ENCODE measurements at regions not wholly inside any gene's neighbourhood (a gene's known extent, or its start where the extent isn't known, plus 50 kb on each side); places are given as distances from the start of the nearest gene placed in this dataset.

- Histone ChIP-seq H3K9ac (ENCODE audit: low read depth in 1 of 2, low read length in 2 of 2) (no peak overlapping the region), H3K27ac (ENCODE audit: low read depth in 1 of 2, low read length in 2 of 2) (no peak overlapping the region), H3K27me3 (ENCODE audit: control insufficient read depth in 4 of 4, insufficient read depth in 4 of 4, low read length in 3 of 4) (no peaks in the 10 kb centered on the region), H3K4me3 (ENCODE audit: low read depth in 1 of 3, low read length in 3 of 3) (no peak overlapping the region), H3K4me1 (ENCODE audit: control insufficient read depth in 4 of 4, insufficient read depth in 4 of 4, low read length in 3 of 4) (peaks cover 0 to 5% (median 0%) of the 10 kb centered on the region in 4 donors), H3K36me3 (ENCODE audit: control insufficient read depth in 4 of 4, insufficient read depth in 3 of 4, low read depth in 1 of 4, low read length in 3 of 4) (no peaks in the 10 kb centered on the region), H3K9me3 (ENCODE audit: control insufficient read depth in 4 of 4, low read length in 3 of 4) (no peaks in the 10 kb centered on the region)
- TF ChIP-seq REST (IDR thresholded peaks at IDR 0.05) (no peak), YY1 (IDR thresholded peaks at IDR 0.05) (no peak), GABPA (IDR thresholded peaks at IDR 0.05 in 1 of 2, conservative IDR thresholded peaks at IDR 0.05 in 1 of 2) (no peak), FOXA2 (IDR thresholded peaks at IDR 0.05) (no peak), HNF4G (IDR thresholded peaks at IDR 0.05) (no peak), MAX (IDR thresholded peaks at IDR 0.05) (no peak), CTCF (IDR thresholded peaks at IDR 0.05; ENCODE audit: low read depth, low read length, missing input control) (no peak), FOXA1 (IDR thresholded peaks at IDR 0.05) (no peak), HNF4A (conservative IDR thresholded peaks at IDR 0.05) (no peak), JUND (IDR thresholded peaks at IDR 0.05) (no peak), NR2F2 (IDR thresholded peaks at IDR 0.05) (no peak), SP1 (IDR thresholded peaks at IDR 0.05) (no peak), RXRA (IDR thresholded peaks at IDR 0.05) (no peak), RAD21 (IDR thresholded peaks at IDR 0.05) (no peak), TAF1 (conservative IDR thresholded peaks at IDR 0.05) (no peak), EGR1 (IDR thresholded peaks at IDR 0.05; ENCODE audit: low read depth in 2 of 2) (no peak), ZBTB33 (IDR thresholded peaks at IDR 0.05) (no peak), ATF3 (IDR thresholded peaks at IDR 0.05) (no peak)
- DNase-seq (ENCODE audit: low spot score), result no peak
Measured at GRCh38 chr3:74516019-74516418, 98.4 kb downstream of the CNTN3 start.
